HUES6 (cell line): ENCODE measurements at regions not wholly inside any gene's neighbourhood (a gene's known extent, or its start where the extent isn't known, plus 50 kb on each side); places are given as distances from the start of the nearest gene placed in this dataset.

Experiments
- H3K27ac ChIP-seq: 2 replicates; pipeline ENCODE4 v1.7.0; 2013; ENCODE audit warnings: low read depth, mild to moderate bottlenecking, low read length, inconsistent platforms
- H3K27me3 ChIP-seq: 2 replicates; pipeline ENCODE4 v1.6.1; 2013; ENCODE audit warnings: low read length; ENCODE audit not compliant: control insufficient read depth, insufficient read depth
- H3K36me3 ChIP-seq: 2 replicates; pipeline ENCODE4 v1.6.1; 2013; ENCODE audit warnings: low read length; ENCODE audit not compliant: control insufficient read depth, insufficient read depth
- H3K4me1 ChIP-seq: 2 replicates; pipeline ENCODE4 v1.6.1; 2013; ENCODE audit warnings: low read length; ENCODE audit not compliant: control insufficient read depth, insufficient read depth
- H3K4me3 ChIP-seq: 2 replicates; pipeline ENCODE4 v1.5.1; 2013; ENCODE audit warnings: low read depth, low read length
- H3K9ac ChIP-seq: one replicate; pipeline ENCODE4 v1.6.1; 2013; ENCODE audit warnings: mild to moderate bottlenecking, low read length
- H3K9me3 ChIP-seq: 2 replicates; pipeline ENCODE4 v1.6.1; 2013; ENCODE audit warnings: low read depth, low read length; ENCODE audit not compliant: control insufficient read depth, insufficient read depth

DNA sequence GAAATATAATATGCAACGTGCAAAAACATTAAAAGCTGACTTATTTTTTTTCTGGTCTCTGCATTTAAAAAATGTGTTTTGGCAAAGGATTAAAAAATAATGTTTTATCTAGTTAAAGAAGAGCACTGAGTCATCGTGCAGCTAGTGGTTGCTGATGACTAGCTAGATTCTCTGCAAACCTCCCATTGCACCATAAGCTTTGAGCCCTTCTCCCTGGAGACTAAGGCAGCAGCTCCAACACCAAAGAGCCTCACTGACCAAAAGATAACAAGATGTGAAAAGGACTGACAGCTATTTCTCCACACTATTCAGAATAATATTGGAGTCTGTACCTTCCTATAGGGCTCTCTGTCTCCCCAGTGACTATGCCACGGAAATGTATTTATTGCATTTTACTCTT, 424.3 kb downstream of the SLITRK2 start:
- Histone ChIP-seq H3K4me1 (no peaks in the 10 kb centered on the region), H3K4me3 (no peak overlapping the region), H3K36me3 (no peaks in the 10 kb centered on the region), H3K9ac (no peak overlapping the region), H3K27me3 (no peaks in the 10 kb centered on the region), H3K9me3 (no peaks in the 10 kb centered on the region; the same call in 1 of the 2 replicates), H3K27ac (no peak overlapping the region)

DNA sequence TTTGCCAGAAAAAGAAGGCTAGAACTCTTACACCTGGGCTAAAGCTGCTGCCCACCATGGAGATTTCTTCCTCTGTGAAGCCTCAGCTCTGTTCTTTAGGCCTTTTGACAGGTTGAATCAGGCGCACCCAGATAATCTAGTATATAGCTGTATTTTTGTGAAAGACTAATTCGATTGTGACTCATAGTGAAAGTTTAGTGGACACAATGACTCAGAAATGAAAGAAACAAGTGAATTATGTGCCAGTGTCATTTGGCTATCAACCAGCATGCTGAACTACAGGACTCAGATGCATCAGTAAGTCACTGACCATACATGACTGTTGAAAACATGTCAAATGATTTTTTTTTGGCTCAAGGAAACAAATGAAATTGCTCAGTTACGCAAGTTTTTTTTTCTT, 425.4 kb downstream of the SLITRK2 start:
- no peaks in the 10 kb centered on the region for H3K27me3 ChIP-seq
- H3K27ac ChIP-seq: no peak overlapping the region
- H3K4me3 ChIP-seq: no peak overlapping the region
- no peaks in the 10 kb centered on the region for H3K4me1 ChIP-seq
- no peaks in the 10 kb centered on the region; the same call in 1 of the 2 replicates for H3K9me3 ChIP-seq
- no peaks in the 10 kb centered on the region for H3K36me3 ChIP-seq
- H3K9ac ChIP-seq: no peak overlapping the region

DNA sequence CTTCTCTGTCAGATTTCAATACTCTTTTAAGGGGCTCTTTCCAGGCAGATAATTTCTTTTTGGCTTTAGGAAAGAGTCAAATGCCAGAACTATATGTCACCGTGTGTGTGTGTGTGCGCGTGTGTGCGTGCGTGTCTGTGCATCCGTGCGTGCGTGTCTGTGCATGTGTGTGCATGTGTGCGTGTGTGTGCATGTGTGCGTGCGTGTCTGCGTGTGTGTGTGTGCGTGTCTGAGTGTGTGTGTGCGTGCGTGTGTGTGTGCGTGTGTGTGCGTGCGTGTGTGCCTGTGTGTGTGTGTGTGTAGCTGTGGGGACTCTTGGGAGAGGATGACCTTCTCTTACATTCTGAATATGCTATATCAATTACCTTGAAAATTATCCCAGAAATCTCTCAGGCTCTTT, 441.6 kb downstream of the SLITRK2 start:
- Histone ChIP-seq H3K4me1 (no peaks in the 10 kb centered on the region), H3K9ac (no peak overlapping the region), H3K9me3 (peaks cover 3% of the 10 kb centered on the region; the same call in 1 of the 2 replicates), H3K27me3 (no peaks in the 10 kb centered on the region), H3K27ac (no peak overlapping the region), H3K4me3 (no peak overlapping the region), H3K36me3 (no peaks in the 10 kb centered on the region)

- H3K9me3 ChIP-seq: peaks cover 6% of the 10 kb centered on the region
- H3K27ac ChIP-seq: no peak overlapping the region
- no peaks in the 10 kb centered on the region for H3K27me3 ChIP-seq
- H3K9ac ChIP-seq: no peak overlapping the region
- no peak overlapping the region for H3K4me3 ChIP-seq
- H3K36me3 ChIP-seq: no peaks in the 10 kb centered on the region
- no peaks in the 10 kb centered on the region for H3K4me1 ChIP-seq
These were observed 447.2 kb downstream of the SLITRK2 start for GRCh38 chrX:146264763-146265375.

- H3K4me3 ChIP-seq: no peak overlapping the region
- peaks cover 3% of the 10 kb centered on the region for H3K9me3 ChIP-seq
- no peaks in the 10 kb centered on the region for H3K36me3 ChIP-seq
- H3K4me1 ChIP-seq: no peaks in the 10 kb centered on the region
- H3K9ac ChIP-seq: no peak overlapping the region
- H3K27ac ChIP-seq: no peak overlapping the region
- no peaks in the 10 kb centered on the region for H3K27me3 ChIP-seq
These were observed 460.8 kb downstream of the SLITRK2 start for GRCh38 chrX:146278381-146278780.
